Right forelimb (tissue), 1 donor: ENCODE measurements at regions not wholly inside any gene's neighbourhood (a gene's known extent, or its start where the extent isn't known, plus 50 kb on each side); places are given as distances from the start of the nearest gene placed in this dataset.

ENCODE experiments used
- DNase-seq: peaks from one replicate; pipeline ENCODE4 v3.0.0-alpha.2; 2018

DNA sequence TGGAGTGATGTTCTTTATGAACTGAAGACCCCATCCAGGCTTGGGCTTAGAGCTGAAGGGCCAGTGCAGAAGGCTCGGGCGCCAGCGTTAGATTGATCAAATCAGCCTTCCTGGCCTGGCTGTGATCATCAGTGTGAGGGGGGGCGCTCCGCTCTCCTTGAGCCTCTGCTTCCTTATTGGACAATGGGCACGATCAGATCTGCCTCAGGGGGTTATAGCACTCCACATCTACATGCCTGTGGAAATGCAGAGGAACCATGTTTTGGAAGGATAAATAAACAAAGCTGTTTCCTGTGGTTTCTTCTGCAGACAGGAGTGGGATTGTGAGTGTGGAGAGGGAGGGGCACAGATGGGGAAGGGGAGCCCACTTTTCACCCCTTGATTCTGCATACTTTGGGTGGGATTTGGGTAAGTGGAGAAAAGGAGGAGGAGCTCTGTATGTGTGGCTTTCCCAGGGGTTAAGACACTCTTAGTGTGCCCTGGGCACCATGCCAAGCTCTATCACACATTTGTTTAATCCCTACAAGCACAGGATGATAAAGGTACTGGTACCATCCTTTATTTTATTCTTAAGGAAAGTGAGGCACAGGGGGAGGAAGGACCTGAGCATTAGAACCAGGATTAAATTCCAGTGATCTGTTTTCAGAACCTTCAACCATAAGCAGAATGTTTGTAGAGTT, 150.5 kb downstream of the EN1 start:
- DNase-seq = no peak

DNA sequence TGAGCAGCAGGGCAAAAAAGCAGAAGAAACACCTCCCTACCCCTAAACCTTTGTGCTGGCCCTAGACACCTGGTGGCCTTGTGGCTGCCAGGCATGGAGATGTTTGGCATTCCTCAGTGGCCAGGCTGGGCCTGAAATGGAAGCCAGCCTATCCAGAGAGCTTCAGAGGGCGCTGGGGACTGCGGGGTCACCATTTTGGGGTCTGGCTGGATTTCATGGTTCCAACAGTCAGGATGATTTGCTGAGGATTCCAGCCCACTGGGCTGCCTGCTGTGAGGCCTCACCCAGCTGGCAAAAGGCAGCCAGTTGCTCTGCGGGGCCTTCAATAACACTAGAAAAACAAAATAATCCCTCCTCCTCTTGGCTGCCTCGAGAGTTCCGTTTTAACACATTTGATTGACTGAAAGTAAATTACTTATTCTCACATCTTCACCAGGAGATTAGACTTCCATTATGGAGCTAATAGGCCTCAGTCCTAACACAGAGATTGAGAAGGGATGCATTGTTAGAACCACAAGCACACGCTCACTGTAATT, 154.1 kb downstream of the EN1 start:
- no peak for DNase-seq

DNA sequence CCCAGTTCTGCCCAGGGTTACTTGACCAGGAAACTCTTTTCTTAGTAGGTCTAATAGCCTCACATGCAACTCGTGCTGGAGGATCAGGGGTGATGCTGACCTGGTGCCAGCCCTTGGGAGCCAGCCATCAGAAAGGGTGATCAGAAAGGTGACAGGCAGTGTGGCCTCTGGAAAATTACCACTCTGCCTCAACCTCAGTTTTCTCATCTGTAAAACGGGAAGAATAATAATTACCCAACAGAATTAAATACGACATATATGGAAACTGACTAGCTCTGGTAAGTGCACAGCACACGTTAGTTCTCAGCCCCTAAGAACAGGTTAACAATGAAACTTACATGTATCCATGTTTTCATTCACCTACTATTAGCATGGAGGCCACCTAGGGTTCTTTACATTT, 157.6 kb downstream of the EN1 start:
- no peak for DNase-seq

DNA sequence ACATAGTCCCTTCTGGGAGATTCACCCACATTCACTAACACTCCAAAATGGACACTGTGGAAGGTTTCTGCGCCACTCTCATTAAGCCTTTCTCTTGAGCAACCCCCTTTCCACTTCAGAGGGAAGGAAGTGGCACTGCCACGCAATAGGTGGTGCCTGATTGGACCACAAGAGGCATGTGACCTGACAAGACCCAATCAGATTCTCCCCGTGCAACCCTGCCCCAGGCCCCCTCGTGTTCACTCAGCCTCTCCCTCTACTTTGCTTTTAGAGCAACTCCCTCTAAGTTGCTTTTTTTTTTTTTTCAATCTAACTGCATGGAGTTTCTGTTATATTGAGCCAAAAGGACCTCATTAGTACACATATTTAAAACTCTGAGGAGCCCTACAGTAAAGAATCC, 158.0 kb downstream of the EN1 start:
- DNase-seq = no peak

DNA sequence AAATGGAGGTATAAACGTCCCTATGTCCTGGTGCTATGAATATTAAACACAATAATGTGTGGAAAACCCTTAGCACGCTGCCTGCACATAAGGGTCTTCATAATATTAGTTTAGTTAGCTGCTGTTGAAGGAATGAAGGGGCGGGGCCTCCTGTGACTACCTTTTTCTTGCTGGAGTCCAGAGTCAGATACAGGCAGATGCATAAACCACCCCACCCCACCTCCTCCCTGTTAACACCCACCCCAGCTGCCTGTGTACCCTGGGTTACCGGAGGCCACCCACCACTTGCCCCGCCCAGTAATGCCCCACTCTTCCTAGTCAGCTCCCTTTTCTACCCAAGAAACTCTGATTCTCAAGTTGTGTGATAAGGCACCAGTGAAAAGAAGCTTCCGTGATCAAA, 158.4 kb downstream of the EN1 start:
- no peak for DNase-seq

DNA sequence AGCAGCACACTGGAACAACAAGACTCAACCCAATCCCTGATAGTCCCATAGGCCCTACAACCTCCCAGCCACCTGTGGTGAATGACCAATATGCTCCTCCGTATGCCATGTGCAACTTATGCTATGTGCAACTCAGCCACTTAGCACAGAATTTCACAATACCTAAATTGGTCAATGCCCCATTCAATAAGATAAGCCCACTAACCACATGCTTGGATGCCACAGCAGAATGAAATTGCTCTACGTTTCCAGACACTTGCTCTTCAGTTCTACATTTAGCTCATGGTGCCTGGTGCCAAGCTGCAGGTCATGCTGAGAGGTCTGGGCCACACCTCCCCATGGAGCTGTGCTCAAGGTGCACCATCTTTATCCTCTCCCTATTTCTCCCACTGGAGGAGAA, 159.8 kb downstream of the EN1 start:
- no peak for DNase-seq

DNA sequence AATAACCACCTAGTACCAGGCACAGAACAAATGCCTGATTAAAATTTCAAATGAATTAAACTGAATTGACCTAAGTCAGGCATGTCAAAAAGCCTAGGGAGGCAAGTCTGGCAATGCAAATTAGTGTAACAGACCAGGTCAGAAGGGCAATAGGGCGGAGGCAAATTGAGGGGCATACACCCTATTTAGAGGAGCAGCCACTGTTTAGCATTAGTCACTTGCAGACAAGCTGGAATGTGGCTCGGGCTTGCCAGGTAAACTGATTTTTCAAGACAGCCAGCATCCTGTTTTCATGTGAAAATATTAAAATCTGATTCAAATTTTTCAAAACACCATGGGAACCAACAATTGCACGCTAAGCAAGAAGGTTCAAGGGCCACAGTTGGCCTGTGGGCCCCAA, 160.3 kb downstream of the EN1 start:
- DNase-seq = no peak

DNA sequence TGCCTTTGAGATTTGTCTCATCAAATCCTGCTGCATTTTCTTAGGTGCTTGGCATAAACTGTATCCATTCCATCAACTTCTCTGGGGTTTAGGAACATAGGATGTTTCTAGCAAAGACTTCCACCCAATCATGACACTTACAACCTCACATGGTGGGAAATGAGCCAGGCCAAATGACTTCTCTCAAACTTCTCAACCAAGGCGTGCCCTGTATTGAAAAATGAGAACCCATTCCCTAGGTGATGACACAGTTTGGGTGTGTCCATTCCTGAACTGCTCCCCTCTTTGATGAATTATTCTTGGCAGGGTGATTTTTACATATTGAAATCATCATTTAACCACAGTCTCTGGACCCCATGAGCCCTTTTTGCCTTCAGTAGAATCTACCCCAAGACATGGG, 161.1 kb downstream of the EN1 start:
- DNase-seq = no peak

DNA sequence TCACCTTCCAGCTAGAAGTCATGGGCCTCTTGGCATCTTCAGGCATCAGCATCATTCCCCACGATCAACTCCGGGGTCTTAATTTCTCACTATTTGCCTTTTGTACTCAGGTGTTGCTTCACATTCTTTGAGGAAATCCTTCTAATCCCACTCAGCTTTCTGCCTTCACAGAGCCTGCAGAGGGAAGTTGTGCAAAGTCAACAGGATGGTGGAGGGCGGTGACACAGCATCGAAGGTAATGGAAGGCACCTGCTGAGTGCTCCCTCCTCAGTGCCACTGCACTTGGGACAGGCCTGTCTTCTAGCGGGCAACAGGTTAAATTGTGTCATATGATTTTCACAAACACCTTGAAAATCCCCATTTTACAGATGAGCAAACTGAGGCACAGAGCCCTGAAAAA, 164.0 kb downstream of the EN1 start:
- DNase-seq = no peak

DNA sequence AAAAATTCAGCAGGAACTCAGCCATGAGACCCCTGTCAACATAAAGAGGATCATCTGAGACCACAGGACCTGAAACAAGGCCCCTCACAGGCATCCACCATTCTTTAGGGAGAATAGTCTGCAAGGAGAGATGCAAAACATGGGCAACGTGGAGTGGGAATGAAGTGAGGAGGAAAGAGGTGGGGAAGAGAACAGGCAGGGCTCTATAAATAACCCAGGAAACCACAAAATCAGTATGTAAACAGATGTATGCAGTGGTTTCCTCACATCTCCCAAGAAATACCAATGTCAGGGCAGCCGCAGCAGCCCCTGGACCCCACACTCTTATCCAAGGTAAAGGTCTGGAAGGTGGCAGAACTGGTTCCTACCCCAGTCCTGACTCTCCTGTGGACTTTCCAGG, 168.5 kb downstream of the EN1 start:
- DNase-seq = no peak

DNA sequence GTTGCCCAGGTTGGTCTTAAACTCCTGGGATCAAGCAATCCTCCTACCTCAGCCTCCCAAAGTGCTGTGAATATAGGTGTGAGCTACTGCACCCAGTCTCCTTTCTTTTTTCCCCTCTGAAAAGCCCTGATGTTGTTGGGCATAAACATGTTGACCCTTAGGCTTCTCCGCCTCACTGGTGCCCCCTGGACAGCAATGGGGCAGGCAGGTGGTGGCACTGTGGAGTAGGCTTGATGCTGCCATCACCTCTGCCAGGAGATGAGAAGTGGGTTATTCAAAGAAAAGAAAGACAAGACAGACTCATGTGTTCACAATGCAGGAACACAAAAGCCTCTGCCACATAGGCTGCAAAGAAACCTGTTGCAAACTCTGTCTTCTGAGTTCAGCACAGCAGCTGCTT, 169.9 kb downstream of the EN1 start:
- no peak for DNase-seq

DNA sequence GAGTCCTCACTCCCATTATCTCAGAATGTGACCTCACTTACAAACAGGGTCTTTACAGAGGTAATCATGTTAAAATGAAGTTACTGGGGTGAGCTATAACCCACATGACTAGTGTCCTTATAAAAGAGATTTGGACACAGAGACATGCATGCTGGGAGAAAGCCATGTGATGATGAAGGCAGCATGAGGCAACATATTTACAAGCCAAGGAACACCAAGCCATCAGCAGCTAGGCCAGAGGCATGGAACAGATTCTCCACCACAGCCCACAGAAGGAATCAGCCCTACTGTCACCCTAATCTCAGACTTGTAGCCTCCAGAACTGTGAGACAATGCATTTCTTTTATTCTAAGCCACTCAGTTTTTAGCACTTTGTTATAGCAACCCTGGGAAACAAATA, 171.9 kb downstream of the EN1 start:
- DNase-seq = no peak

DNA sequence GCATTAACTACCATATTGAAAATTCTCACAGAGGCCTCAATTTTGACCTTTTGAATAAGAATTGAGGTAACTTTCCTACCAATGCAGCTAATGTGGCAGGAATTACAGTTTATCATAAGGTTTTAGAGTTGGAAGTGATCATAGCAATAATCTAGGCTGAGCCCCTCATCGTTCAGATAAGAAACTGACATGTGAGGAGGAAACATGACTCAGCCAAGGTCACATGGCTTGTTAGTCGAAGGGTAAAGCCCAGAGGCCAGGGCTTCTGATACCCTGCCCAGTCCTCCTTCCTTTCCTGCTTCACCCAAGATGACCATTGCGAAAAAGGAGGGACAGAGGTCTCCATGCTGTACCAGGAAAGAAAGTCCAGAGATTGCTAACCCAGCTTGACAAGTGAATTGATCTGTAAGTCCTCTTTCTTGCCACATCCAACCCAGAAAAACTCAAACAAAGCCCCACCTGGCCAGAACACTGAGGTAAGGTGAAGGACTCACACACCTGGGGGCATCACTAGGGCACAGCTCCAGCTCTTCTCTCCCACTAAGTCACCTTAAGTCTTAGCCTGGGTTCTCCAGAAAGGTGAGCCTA, 174.8 kb downstream of the EN1 start:
- DNase-seq = no peak

DNA sequence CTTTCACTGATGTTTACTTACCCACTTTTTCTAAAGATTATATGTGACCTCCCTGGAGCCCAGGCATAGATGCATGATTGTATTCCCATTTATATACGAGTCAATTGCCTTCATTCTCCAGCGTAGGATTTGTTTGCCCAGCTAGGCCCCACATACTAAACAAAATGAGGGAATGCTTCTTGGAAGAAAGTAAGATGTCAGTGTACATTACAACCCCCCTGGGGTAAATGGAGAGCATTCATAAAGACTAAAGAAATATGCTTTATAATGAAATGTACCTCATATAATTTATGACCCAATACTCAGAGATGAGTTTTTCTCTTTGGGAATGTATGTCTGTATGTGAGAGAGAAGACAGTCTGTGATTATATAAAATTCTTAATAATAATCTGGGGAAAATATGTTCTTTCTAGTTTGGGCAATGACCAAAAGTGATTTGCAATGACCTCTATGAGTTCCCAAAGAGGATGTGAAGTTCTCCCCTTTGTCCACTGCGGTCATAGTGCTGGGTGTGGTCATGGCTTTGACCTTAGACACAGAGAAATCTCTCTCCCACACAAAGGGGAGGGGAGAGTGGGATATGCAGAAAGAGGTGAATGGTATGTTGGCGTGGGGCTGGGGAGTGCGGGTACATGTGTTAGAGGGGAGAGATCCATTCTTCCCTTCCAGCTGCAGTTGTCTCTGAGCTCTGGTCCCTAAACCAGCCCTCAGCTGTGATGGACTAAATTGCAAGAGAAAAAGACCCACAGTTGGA, 175.6 kb downstream of the EN1 start:
- no peak for DNase-seq

DNA sequence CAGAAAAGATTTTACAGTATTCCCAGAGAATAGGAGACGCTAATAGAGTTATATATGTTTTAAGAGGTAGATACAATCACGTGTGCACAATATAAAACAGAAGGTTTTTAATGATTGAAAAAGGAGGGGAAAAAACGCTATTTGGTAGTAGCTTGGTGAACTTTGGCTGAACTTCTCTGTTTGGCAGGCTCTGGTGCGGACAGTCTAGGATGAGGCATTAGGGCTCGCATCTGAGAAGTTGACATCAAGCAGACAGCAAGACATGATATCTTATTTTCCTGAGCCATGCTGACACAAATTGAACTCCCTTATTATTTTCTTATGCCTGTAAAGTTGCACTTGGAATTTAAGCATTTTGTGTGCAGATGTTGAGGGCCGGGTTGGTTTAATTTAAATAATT, 176.6 kb downstream of the EN1 start:
- peak; percentile 67 for DNase-seq

DNA sequence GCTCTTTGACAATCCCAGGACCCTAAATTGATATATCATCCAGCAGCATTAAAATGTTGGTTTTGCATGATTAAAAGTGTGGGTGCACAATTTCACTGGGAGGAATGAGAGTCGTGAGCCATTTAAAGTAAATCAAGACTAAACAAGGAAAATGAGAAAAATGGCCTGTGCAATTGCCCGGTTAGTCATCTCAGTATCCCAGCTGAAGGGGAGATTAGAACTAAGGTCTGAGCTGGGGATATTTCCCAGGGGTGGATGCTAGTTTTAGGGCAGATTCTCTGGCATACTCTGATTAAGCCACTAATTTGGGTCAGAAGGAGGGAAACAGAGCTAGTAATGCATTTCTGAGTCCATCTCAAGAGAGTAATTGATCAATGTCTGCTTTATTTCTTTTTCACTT, 177.2 kb downstream of the EN1 start:
- no peak for DNase-seq

DNA sequence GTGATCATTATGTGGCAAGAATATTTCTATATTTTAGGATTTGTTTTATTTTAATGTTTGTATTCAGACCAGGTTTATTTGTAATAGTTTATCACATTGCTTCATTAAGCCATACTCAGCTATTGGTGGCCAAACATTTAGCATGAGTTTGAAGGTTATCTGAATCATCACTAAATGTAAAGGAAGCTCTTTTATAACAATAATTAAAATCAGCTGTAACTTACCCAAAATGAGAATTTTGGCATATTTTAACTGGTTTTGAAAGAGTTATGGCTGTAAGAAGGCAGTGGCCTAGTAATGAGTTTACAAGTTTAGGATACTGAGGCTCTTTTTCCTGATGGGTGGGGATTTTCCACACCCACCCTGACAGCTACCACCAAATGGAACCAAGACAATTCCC, 177.8 kb downstream of the EN1 start:
- no peak for DNase-seq

DNA sequence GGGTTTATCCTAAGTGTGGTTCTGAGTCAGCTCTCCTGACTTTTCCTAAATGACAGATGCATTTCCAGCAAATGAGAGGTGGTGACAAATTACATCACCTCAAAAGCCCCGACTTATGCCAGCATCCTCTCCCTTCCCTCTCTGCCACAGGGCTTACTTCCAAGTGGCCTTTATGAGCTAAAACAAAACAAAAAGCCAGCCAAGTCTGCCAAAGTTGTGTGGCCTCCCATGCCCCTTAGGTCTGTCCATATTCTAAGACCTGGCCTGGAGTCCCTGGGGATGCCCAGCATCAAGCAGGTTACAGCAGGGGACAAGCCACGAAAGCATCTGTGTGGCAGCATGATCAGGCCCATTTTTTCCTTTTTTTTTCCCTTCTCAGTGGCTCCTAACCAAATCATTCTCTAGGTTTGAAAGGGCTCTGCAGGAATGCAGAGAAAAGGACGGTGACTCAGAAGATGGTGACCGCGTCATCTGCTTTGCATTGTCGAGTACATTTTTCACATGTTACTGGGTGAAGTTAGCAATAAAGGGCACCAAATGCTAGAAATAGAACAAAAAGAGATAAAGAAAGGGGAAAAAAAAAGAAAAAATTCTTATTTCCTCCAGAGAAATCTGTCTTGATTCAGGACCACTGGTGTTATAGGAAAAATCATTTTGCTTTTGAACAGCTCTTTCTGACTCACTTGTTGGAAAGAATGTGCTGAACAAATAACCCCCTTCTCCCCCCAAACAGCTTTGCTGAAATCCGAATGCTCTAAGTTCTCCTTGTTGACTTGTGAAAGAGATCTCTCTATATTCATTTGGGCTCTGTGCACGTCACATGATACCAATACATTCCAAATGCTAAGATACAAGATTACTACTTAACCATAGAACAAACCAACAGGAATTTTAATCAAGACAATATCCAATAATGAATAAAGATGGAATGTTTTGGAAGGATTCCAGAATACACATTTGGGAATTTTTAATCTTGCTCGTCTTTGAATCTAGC, 178.7 kb downstream of the EN1 start:
- DNase-seq = no peak

DNA sequence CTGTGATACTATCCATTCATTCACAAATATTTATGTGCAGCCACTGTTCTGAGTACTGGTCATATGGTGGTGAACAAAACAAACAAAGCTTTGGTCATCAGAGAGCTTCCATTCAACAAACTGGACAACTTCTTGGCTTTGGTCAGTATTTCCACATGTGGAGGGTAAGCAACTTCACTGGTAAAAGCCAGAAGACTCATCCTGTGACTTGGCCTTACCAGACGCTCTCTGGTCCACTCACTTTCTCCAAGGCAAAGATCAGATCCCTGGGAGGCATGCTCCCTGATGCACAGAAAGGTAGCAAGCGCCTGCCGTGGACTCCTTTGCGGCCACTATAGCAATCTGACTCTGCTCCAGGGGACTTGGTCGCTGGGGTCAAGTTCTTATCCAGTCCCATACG, 179.5 kb downstream of the EN1 start:
- no peak for DNase-seq

DNA sequence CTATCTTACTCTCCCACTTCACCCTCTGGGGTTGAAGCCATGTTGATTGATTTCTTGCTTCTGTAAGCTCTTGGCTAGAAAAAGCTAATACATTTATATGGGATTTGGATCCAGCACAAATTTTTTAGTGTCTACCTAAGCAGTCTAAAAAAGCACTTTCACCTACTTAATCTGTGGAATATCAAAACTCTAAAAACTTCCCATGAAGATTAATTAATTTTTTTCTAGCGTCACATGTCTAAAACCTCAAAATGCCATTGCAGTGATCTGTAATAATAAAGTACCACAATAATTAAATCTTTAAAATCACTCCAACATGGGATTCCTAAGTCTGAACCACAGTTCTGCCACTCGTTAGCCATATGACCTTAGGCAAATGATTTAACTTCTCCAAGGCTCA, 180.1 kb downstream of the EN1 start:
- no peak for DNase-seq

DNA sequence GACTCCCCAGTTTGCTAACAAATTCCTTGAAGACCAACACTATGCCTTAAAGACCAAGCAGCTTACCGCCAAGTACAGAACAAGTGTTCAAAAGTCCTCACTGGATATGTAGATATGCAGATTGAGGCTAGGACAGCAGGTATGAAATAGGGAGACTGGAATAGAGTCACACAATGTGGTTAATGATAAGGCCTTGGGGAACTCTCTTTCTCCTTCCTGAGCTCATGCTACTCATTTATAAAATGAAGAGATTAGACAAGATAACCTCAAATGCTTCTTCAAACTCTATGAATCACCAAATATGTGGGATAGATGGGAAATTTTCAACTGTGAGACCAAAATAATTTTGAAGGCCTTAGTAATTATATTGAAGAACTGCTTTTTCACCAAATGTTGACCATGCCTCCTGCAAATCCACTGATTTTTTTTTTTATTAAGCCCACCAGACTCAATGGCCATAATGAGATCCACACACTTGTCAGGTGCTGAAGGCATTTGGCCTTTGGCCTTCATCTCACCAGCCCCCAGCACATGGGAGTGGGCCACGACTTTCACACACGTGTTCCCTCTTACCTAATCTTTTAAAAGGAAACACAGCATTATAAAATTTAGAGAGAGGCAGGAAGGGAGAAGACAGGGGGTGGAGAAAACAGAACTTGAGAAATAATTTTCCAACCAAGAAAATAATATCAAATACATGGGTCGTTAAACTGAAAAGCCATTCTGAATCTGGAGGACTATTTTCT, 181.5 kb downstream of the EN1 start:
- DNase-seq = no peak

DNA sequence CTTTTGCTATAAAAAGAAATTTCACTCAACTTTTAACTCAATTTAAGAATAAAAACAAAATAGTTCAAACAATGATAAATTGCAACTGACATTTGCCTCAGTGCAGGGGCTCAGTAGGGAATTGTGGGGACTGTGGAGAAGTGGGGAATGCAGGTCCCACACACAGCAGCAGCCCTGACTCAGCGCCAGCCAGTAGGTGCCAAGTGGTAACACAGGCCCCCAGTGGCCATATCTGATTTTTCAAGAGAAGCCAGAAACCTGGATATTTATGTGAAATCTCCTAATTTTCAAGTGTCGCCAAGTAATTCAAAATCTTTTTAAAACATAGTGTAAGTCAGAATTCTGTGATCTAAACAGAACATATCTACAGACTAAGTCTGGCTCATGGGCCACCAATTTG, 186.3 kb downstream of the EN1 start:
- no peak for DNase-seq
